PC-3 (cell line): ENCODE measurements at regions not wholly inside any gene's neighbourhood (a gene's known extent, or its start where the extent isn't known, plus 50 kb on each side); places are given as distances from the start of the nearest gene placed in this dataset.

Experiments
- CTCF ChIP-seq: fragments of 300-600 bp; sonication (generic); conservative IDR thresholded peaks from 2 replicates; pipeline ENCODE4 v1.5.1; 2017; ENCODE audit warnings: antibody characterized with exemption, low read depth, mild to moderate bottlenecking, low read length
- EZH2 ChIP-seq: fragments of 300-600 bp; sonication (generic); IDR thresholded peaks from one replicate; pipeline ENCODE4 v1.6.1; 2017; ENCODE audit warnings: antibody characterized with exemption, mild to moderate bottlenecking, low read length; ENCODE audit not compliant: unreplicated experiment

- no peak for TF ChIP-seq CTCF
- no peak for TF ChIP-seq EZH2
Observed at GRCh38 chr18:56021809-56022195, 433.8 kb upstream of the TCF4 start.
